ENCODE measurements at regions not wholly inside any gene's neighbourhood (a gene's known extent, or its start where the extent isn't known, plus 50 kb on each side); places are given as distances from the start of the nearest gene placed in this dataset.

DNA sequence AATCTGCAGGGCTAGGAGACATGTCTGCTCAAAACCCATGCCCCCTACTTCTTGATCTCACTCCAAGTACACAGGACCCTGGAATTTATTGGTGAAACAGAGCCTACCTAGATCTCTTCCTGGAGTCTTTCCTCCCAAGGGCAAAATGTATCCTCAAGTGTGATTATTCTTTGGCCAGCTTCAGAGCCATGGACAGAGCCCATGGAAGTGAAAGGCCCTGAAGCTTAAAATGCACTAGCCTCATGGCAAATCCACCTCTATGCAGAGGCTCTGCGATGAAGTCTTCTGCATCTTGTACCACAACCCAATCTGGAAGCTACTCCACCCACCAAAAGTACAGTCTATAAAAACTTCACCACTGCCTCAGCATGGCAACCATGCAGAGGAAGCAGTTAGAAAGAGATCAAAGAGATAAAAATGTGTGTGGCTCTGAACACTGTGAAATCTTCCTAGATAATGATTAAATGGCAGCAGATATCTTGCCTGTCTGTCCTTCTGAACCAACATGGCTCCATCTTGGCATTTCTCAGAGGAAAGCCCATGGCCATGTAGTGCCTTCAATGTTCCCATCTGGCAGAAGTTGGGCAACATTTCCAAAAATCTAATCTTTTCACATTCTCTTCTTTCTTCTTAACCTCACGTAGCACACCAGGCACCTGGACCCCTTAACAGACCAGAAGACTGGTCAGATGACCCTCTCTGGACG, 142.9 kb upstream of the KLF7 start:
- intact Hi-C loops (cut with micrococcal nuclease): no loop called here
- dilution Hi-C loops (cut with HindIII; ENCODE audit: low sequenced_read_pairs, unreplicated experiment): no loop called here
- CTCF ChIA-PET: no interaction called here

More for the DNA sequence above, 142.9 kb upstream of the KLF7 start:
- H2AK9ac ChIP-seq (replicated peaks; ENCODE audit: low read depth, low read length, poor library complexity): no peak overlapping the region
- no peak overlapping the region for H3K4ac ChIP-seq (ENCODE audit: low read depth, low read length)
- H3K9me3 ChIP-seq (ENCODE audit: control insufficient read depth, insufficient read depth, low read length): no peaks in the 10 kb centered on the region
- no peak overlapping the region for H3K4me2 ChIP-seq (ENCODE audit: low read depth, low read length)
- H2BK5ac ChIP-seq (ENCODE audit: low read depth, low read length, poor library complexity, severe bottlenecking): no peak overlapping the region
- no peak overlapping the region for H4K8ac ChIP-seq (ENCODE audit: low read depth in 2 of 2, low read length in 2 of 2)
- no peak overlapping the region for H2BK20ac ChIP-seq (ENCODE audit: low read depth, low read length)
- H3K9ac ChIP-seq (ENCODE audit: low read depth, low read length): no peak overlapping the region
- no peaks in the 10 kb centered on the region for H3K27me3 ChIP-seq (ENCODE audit: control insufficient read depth, insufficient read depth, low read length)
- TF ChIP-seq, protein P1, sequence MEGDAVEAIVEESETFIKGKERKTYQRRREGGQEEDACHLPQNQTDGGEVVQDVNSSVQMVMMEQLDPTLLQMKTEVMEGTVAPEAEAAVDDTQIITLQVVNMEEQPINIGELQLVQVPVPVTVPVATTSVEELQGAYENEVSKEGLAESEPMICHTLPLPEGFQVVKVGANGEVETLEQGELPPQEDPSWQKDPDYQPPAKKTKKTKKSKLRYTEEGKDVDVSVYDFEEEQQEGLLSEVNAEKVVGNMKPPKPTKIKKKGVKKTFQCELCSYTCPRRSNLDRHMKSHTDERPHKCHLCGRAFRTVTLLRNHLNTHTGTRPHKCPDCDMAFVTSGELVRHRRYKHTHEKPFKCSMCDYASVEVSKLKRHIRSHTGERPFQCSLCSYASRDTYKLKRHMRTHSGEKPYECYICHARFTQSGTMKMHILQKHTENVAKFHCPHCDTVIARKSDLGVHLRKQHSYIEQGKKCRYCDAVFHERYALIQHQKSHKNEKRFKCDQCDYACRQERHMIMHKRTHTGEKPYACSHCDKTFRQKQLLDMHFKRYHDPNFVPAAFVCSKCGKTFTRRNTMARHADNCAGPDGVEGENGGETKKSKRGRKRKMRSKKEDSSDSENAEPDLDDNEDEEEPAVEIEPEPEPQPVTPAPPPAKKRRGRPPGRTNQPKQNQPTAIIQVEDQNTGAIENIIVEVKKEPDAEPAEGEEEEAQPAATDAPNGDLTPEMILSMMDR (conservative IDR thresholded peaks at IDR 0.05; ENCODE audit: low read depth, low read length): no peak
- no peak for TF ChIP-seq POLR2A (IDR thresholded peaks at IDR 0.05; ENCODE audit: low read depth, low read length)
- peaks cover 0 to 9% of the 10 kb centered on the region in 2 experiments; a peak in 2 of 4 replicates for H3K79me1 ChIP-seq (ENCODE audit: low read depth in 1 of 2, low read length in 2 of 2)
- no peak overlapping the region for H3K27ac ChIP-seq (ENCODE audit: insufficient read depth, low read length)
- no peak for ATAC-seq (ENCODE audit: low read depth)
- no peaks in the 10 kb centered on the region for H4K20me1 ChIP-seq (ENCODE audit: insufficient read depth, low read length)
- no TSS peak for BruUV-seq (replicated peaks)
- POLR2A ChIA-PET (ENCODE audit: unreplicated experiment): no interaction called here
- H2BK15ac ChIP-seq (ENCODE audit: low read depth, low read length): peak overlapping the region; percentile 0; the same call in 1 of the 3 replicates
- peaks cover 13% of the 10 kb centered on the region for H3K9me1 ChIP-seq (ENCODE audit: insufficient read depth, low read length)
- no peak overlapping the region for H3K4me3 ChIP-seq (ENCODE audit: insufficient read depth, low read depth, low read length)
- H3K36me3 ChIP-seq (ENCODE audit: control insufficient read depth, insufficient read depth, low read length): no peaks in the 10 kb centered on the region
- H4K5ac ChIP-seq (ENCODE audit: low read depth, low read length): no peak overlapping the region
- peak; percentile 17 for DNase-seq
- H3K23ac ChIP-seq (ENCODE audit: low read depth, low read length): no peak overlapping the region
- no peak overlapping the region for H3K14ac ChIP-seq (replicated peaks; ENCODE audit: low read depth, low read length)
- H3K56ac ChIP-seq (ENCODE audit: extremely low read depth, insufficient read depth, low read length): no peak overlapping the region
- H2AFZ ChIP-seq (replicated peaks; ENCODE audit: low read length, poor library complexity): no peak overlapping the region
- peak overlapping the region; percentile 2; the same call in 1 of the 2 replicates for H4K91ac ChIP-seq (ENCODE audit: insufficient read depth, low read depth, low read length)
- H2AK5ac ChIP-seq (ENCODE audit: low read depth, low read length): no peak overlapping the region
- no CpG with 5 or more reads among the region's 3 CpGs for WGBS, 2 experiments (ENCODE audit: extremely low coverage in 2 of 2, insufficient read length in 1 of 2)
- H2BK120ac ChIP-seq (ENCODE audit: low read depth, low read length): no peak overlapping the region
- in situ Hi-C loops (cut with MboI; ENCODE audit: low sequenced_read_pairs): no loop called here
- peaks cover 10% of the 10 kb centered on the region for H3K4me1 ChIP-seq (ENCODE audit: control insufficient read depth, insufficient read depth, low read length)
- H3K18ac ChIP-seq (ENCODE audit: low read depth, low read length): no peak overlapping the region

All from IMR-90 (cell line).